ENCODE measurements at regions not wholly inside any gene's neighbourhood (a gene's known extent, or its start where the extent isn't known, plus 50 kb on each side); places are given as distances from the start of the nearest gene placed in this dataset.

- no peak overlapping the region for H3K4me3 ChIP-seq (ENCODE audit: low read depth, low read length)
- TF ChIP-seq, protein P1, sequence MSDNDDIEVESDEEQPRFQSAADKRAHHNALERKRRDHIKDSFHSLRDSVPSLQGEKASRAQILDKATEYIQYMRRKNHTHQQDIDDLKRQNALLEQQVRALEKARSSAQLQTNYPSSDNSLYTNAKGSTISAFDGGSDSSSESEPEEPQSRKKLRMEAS (IDR thresholded peaks at IDR 0.05; ENCODE audit: low read depth, low read length) = no peak
- TF ChIP-seq MYC (IDR thresholded peaks at IDR 0.05; ENCODE audit: low read depth, low read length) (no peak), CTCF (IDR thresholded peaks at IDR 0.05; ENCODE audit: low read depth, low read length) (no peak), POLR2A (IDR thresholded peaks at IDR 0.05; ENCODE audit: extremely low read depth, insufficient read length) (no peak)
- no peak for DNase-seq (ENCODE audit: low read depth)
Measured at GRCh38 chr1:67632811-67633655, 52.0 kb upstream of the GADD45A start.

DNA sequence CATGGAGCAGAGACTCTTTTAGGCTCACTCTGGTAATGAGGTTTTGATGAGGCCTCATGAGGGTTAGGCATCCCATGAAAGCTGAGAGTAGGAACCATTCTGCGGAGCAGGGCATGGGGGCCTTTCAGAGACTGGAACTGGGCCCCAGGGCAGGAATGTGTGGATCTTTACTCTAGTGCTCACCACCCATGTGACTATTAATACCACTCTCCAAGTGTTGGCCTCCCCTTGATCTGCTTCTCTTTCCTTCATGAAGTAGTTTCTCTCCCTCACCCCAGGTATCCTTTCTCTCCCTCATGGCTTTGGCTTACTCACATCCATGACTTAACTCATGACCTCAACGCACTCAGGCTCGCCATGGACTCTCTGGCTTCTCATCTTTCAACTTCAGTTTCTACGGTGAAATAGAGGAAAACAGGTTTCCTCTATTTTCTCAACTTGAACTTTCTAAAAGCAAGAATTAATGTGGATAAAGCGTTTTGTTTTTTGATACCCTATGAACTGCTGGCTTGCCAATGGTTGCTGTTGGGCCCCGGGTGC is 50.5 kb upstream of the GADD45A start:
- TF ChIP-seq CTCF (IDR thresholded peaks at IDR 0.05; ENCODE audit: low read depth, low read length) (no peak), MYC (IDR thresholded peaks at IDR 0.05; ENCODE audit: low read depth, low read length) (no peak), POLR2A (IDR thresholded peaks at IDR 0.05; ENCODE audit: extremely low read depth, insufficient read length) (no peak)
- TF ChIP-seq, protein P1 (IDR thresholded peaks at IDR 0.05; ENCODE audit: low read depth, low read length) = no peak
- no peak overlapping the region for H3K4me3 ChIP-seq (ENCODE audit: low read depth, low read length)
- DNase-seq (ENCODE audit: low read depth) = no peak

DNA sequence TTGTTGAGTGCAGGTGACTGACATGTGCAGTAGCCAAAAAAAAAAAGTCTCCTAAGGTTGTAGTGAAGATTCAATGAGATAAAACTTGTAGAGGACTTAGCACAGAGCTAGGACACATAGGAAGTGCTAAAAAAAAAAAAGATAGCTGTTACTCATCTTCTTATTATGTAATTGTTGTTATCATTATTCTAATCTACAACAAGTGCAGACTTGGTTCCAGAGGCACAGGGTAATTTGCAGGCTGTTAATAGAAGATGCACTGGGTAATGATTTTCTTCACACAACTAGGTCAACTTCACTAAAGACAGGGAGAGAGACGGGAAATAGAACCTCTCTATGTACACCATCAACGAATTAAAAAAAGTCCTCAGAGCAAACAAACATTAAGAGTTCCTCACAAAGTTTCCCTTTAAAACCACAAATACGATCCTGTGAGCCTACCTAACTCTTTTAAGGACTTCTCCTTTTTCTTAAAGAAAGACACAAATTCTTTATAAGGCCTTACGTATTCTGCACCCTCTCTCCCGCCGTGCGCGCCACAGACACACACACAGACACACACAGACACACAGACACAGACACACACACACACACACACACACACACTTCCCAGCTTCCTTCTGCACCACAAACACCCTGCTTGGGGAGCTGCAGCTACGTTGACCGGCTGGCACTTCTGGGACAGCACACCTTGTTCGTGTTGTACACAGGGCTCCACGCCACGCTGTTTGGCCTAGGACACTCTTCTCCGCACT is 49.8 kb upstream of the GADD45A start:
- DNase-seq (ENCODE audit: low read depth) = peak; percentile 57
- TF ChIP-seq CTCF (IDR thresholded peaks at IDR 0.05; ENCODE audit: low read depth, low read length) (no peak), MYC (IDR thresholded peaks at IDR 0.05; ENCODE audit: low read depth, low read length) (no peak), POLR2A (IDR thresholded peaks at IDR 0.05; ENCODE audit: extremely low read depth, insufficient read length) (no peak)
- TF ChIP-seq, protein P1 (IDR thresholded peaks at IDR 0.05; ENCODE audit: low read depth, low read length) = no peak

More for the DNA sequence above, 49.8 kb upstream of the GADD45A start:
- no peak overlapping the region for H3K4me3 ChIP-seq (ENCODE audit: low read depth, low read length)
